ENCODE measurements at regions not wholly inside any gene's neighbourhood (a gene's known extent, or its start where the extent isn't known, plus 50 kb on each side); places are given as distances from the start of the nearest gene placed in this dataset.

DNA sequence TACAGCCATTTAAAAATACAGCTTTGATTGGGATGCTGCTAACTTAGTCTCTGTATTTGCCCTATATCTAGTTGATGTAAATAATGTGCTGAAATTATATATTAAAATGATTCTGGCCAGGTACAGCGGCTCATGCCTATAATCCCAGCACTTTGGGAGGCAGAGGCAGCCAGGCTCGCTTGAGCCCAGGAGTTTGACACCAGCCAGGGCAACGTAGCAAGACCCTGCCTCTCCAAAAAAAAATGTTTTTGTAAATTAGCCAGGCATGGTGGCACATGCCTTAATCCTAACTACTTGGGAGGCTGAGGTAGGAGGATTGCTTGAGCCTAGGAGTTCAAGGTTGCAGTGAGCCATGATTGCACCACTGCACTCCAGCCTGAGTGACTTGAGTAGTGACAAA lies 143.8 kb upstream of the CELF2 start:
- Histone ChIP-seq H3K36me3 (ENCODE audit: insufficient read depth, low read length) (no peaks in the 10 kb centered on the region), H2AFZ (ENCODE audit: low read length, unreplicated experiment) (no peak overlapping the region), H3K27me3 (ENCODE audit: insufficient read depth, low read length) (no peaks in the 10 kb centered on the region), H3K79me2 (ENCODE audit: control insufficient read depth, insufficient read depth, low read length, unreplicated experiment) (no peaks in the 10 kb centered on the region), H3K4me3 (ENCODE audit: low read depth, low read length) (no peak overlapping the region), H3K4me1 (ENCODE audit: control insufficient read depth, insufficient read depth, low read length, unreplicated experiment) (peaks cover 30% of the 10 kb centered on the region), H3K27ac (ENCODE audit: low read depth, low read length) (no peak overlapping the region)

DNA sequence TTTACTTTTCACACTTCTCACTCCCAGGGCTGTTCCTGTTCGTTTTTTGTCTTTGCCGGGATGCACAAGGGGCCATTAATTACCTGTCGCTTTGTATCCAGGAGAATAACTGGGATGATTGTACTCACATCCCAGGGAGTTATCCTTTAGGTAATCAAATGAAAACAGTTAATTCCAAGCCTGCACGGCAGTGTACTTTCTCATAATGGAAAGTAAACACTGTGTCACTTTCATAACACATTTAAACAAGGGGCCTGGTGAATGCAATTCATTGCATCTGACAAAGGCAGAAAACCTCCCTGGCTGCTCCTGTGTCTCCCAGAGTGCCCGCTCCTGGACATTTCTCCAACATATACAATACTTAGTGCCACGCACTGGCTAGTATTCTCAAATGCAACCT lies 138.7 kb upstream of the CELF2 start:
- Histone ChIP-seq H3K4me3 (ENCODE audit: low read depth, low read length) (no peak overlapping the region), H3K27me3 (ENCODE audit: insufficient read depth, low read length) (no peaks in the 10 kb centered on the region), H3K79me2 (ENCODE audit: control insufficient read depth, insufficient read depth, low read length, unreplicated experiment) (no peaks in the 10 kb centered on the region), H3K4me1 (ENCODE audit: control insufficient read depth, insufficient read depth, low read length, unreplicated experiment) (no peaks in the 10 kb centered on the region), H3K27ac (ENCODE audit: low read depth, low read length) (no peak overlapping the region), H2AFZ (ENCODE audit: low read length, unreplicated experiment) (no peak overlapping the region), H3K36me3 (ENCODE audit: insufficient read depth, low read length) (no peaks in the 10 kb centered on the region)

DNA sequence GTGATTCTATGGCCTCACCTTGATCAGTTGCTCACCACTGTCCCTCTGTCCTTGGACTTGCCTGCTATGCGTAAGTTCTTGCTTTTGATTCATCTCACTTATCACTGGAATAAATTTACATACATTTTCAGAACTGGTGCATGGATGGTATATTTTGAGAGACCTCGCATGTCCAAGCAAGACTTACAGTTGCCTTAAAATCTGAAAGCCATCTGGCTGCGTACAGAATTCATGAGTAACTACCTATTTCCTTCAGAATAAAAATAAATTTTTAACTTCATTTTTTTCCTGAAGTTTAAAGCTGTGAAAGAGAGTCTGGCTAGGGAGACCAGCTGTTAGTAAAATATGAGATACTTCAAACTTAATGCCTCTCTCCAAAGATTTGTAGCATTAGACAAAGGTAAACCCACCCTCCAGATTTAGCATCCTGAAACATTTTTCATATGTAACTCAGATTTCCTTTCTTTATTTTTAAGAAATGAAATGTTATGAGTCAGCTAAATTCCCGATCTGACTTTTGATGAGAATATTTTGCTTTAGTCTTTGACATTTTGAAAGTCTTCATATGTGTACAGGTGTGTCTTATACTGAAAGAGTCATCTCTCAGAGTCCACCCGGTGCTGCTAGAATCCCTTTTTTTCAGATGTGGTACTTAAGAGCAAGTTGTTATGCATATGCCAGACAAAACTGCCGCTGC lies 136.4 kb upstream of the CELF2 start:
- no peak overlapping the region for H2AFZ ChIP-seq (ENCODE audit: low read length, unreplicated experiment)
- no peaks in the 10 kb centered on the region for H3K4me1 ChIP-seq (ENCODE audit: control insufficient read depth, insufficient read depth, low read length, unreplicated experiment)
- no peaks in the 10 kb centered on the region for H3K36me3 ChIP-seq (ENCODE audit: insufficient read depth, low read length)
- H3K27ac ChIP-seq (ENCODE audit: low read depth, low read length) = no peak overlapping the region
- H3K79me2 ChIP-seq (ENCODE audit: control insufficient read depth, insufficient read depth, low read length, unreplicated experiment) = no peaks in the 10 kb centered on the region
- no peaks in the 10 kb centered on the region for H3K27me3 ChIP-seq (ENCODE audit: insufficient read depth, low read length)
- no peak overlapping the region for H3K4me3 ChIP-seq (ENCODE audit: low read depth, low read length)

DNA sequence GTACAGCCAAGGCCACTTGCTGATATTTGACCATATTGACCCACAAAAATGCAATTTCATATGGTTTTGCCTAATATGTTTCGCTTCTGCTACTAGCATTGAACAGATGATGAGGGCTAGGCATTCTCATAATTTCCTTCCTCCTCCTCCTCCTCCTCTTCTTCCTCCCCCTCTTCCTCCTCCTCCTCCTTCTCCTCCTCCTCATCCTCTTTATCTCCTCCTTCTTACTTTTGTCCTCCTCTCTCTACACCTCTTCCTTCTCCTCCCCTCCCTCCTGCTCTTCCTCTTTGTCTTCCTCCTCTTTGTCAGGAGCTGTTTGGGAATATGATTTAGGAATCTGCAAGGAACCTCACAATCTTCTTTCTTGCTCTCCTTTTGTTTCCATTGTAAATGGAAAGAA lies 133.9 kb upstream of the CELF2 start:
- Histone ChIP-seq H3K4me1 (ENCODE audit: control insufficient read depth, insufficient read depth, low read length, unreplicated experiment) (no peaks in the 10 kb centered on the region), H3K27me3 (ENCODE audit: insufficient read depth, low read length) (no peaks in the 10 kb centered on the region), H3K27ac (ENCODE audit: low read depth, low read length) (no peak overlapping the region), H2AFZ (ENCODE audit: low read length, unreplicated experiment) (no peak overlapping the region), H3K36me3 (ENCODE audit: insufficient read depth, low read length) (no peaks in the 10 kb centered on the region), H3K79me2 (ENCODE audit: control insufficient read depth, insufficient read depth, low read length, unreplicated experiment) (no peaks in the 10 kb centered on the region), H3K4me3 (ENCODE audit: low read depth, low read length) (no peak overlapping the region)

- Histone ChIP-seq H3K79me2 (ENCODE audit: control insufficient read depth, insufficient read depth, low read length, unreplicated experiment) (no peaks in the 10 kb centered on the region), H3K4me1 (ENCODE audit: control insufficient read depth, insufficient read depth, low read length, unreplicated experiment) (peaks cover 4% of the 10 kb centered on the region)
Measured at GRCh38 chr10:10886861-10887531, 130.7 kb upstream of the CELF2 start.

GRCh38 chr10:10891124-10892082 lies 126.3 kb upstream of the CELF2 start:
- peaks cover 4% of the 10 kb centered on the region for H3K4me1 ChIP-seq (ENCODE audit: control insufficient read depth, insufficient read depth, low read length, unreplicated experiment)
- no peaks in the 10 kb centered on the region for H3K36me3 ChIP-seq (ENCODE audit: insufficient read depth, low read length)
- H3K79me2 ChIP-seq (ENCODE audit: control insufficient read depth, insufficient read depth, low read length, unreplicated experiment) = no peaks in the 10 kb centered on the region
- no peak overlapping the region for H3K27ac ChIP-seq (ENCODE audit: low read depth, low read length)
- no peaks in the 10 kb centered on the region for H3K27me3 ChIP-seq (ENCODE audit: insufficient read depth, low read length)
- no peak overlapping the region for H2AFZ ChIP-seq (ENCODE audit: low read length, unreplicated experiment)
- no peak overlapping the region for H3K4me3 ChIP-seq (ENCODE audit: low read depth, low read length)

More at GRCh38 chr10:10886861-10887531, 130.7 kb upstream of the CELF2 start:
- no peak overlapping the region for H2AFZ ChIP-seq (ENCODE audit: low read length, unreplicated experiment)
- no peaks in the 10 kb centered on the region for H3K36me3 ChIP-seq (ENCODE audit: insufficient read depth, low read length)
- no peak overlapping the region for H3K4me3 ChIP-seq (ENCODE audit: low read depth, low read length)
- no peaks in the 10 kb centered on the region for H3K27me3 ChIP-seq (ENCODE audit: insufficient read depth, low read length)
- no peak overlapping the region for H3K27ac ChIP-seq (ENCODE audit: low read depth, low read length)

GRCh38 chr10:10892290-10892875 lies 125.3 kb upstream of the CELF2 start:
- Histone ChIP-seq H2AFZ (ENCODE audit: low read length, unreplicated experiment) (no peak overlapping the region), H3K27me3 (ENCODE audit: insufficient read depth, low read length) (no peaks in the 10 kb centered on the region), H3K36me3 (ENCODE audit: insufficient read depth, low read length) (no peaks in the 10 kb centered on the region), H3K4me1 (ENCODE audit: control insufficient read depth, insufficient read depth, low read length, unreplicated experiment) (peaks cover 4% of the 10 kb centered on the region), H3K4me3 (ENCODE audit: low read depth, low read length) (no peak overlapping the region), H3K27ac (ENCODE audit: low read depth, low read length) (no peak overlapping the region), H3K79me2 (ENCODE audit: control insufficient read depth, insufficient read depth, low read length, unreplicated experiment) (no peaks in the 10 kb centered on the region)

GRCh38 chr10:10897400-10897799 lies 120.3 kb upstream of the CELF2 start:
- H2AFZ ChIP-seq (ENCODE audit: low read length, unreplicated experiment) = no peak overlapping the region
- no peaks in the 10 kb centered on the region for H3K79me2 ChIP-seq (ENCODE audit: control insufficient read depth, insufficient read depth, low read length, unreplicated experiment)
- H3K27me3 ChIP-seq (ENCODE audit: insufficient read depth, low read length) = no peaks in the 10 kb centered on the region
- no peak overlapping the region for H3K27ac ChIP-seq (ENCODE audit: low read depth, low read length)
- H3K36me3 ChIP-seq (ENCODE audit: insufficient read depth, low read length) = no peaks in the 10 kb centered on the region
- no peaks in the 10 kb centered on the region for H3K4me1 ChIP-seq (ENCODE audit: control insufficient read depth, insufficient read depth, low read length, unreplicated experiment)
- H3K4me3 ChIP-seq (ENCODE audit: low read depth, low read length) = no peak overlapping the region

GRCh38 chr10:10901906-10902305 lies 115.8 kb upstream of the CELF2 start:
- no peaks in the 10 kb centered on the region for H3K79me2 ChIP-seq (ENCODE audit: control insufficient read depth, insufficient read depth, low read length, unreplicated experiment)
- no peaks in the 10 kb centered on the region for H3K27me3 ChIP-seq (ENCODE audit: insufficient read depth, low read length)
- H2AFZ ChIP-seq (ENCODE audit: low read length, unreplicated experiment) = no peak overlapping the region
- H3K27ac ChIP-seq (ENCODE audit: low read depth, low read length) = no peak overlapping the region
- no peaks in the 10 kb centered on the region for H3K36me3 ChIP-seq (ENCODE audit: insufficient read depth, low read length)
- H3K4me3 ChIP-seq (ENCODE audit: low read depth, low read length) = no peak overlapping the region
- no peaks in the 10 kb centered on the region for H3K4me1 ChIP-seq (ENCODE audit: control insufficient read depth, insufficient read depth, low read length, unreplicated experiment)

- no peaks in the 10 kb centered on the region for H3K27me3 ChIP-seq (ENCODE audit: insufficient read depth, low read length)
- H3K79me2 ChIP-seq (ENCODE audit: control insufficient read depth, insufficient read depth, low read length, unreplicated experiment) = no peaks in the 10 kb centered on the region
- no peaks in the 10 kb centered on the region for H3K4me1 ChIP-seq (ENCODE audit: control insufficient read depth, insufficient read depth, low read length, unreplicated experiment)
- H3K36me3 ChIP-seq (ENCODE audit: insufficient read depth, low read length) = no peaks in the 10 kb centered on the region
- H3K4me3 ChIP-seq (ENCODE audit: low read depth, low read length) = no peak overlapping the region
- H2AFZ ChIP-seq (ENCODE audit: low read length, unreplicated experiment) = no peak overlapping the region
- H3K27ac ChIP-seq (ENCODE audit: low read depth, low read length) = no peak overlapping the region
Measured at GRCh38 chr10:10902951-10903350, 114.7 kb upstream of the CELF2 start.
